ENCODE measurements at regions not wholly inside any gene's neighbourhood (a gene's known extent, or its start where the extent isn't known, plus 50 kb on each side); places are given as distances from the start of the nearest gene placed in this dataset.

DNA sequence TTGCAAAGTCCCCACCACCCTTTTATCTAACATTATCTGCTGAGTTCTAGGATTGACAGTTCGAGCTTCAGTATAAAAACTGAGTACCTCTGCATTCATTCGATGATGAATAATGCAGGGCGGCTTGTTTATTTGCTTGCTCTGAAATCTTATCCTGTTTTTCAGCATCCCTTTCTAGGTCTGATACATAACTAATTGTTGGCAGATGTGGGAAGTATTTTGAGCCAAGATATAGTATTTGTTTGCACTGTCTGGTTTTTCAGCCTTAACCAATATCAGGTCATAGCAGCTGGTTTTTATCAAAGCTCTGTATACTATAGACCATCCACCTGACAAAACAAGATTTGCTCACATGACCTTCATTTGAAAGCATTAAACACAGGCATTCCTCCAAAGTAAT is 161.4 kb downstream of the TFEC start:
- TF ChIP-seq, protein P1, sequence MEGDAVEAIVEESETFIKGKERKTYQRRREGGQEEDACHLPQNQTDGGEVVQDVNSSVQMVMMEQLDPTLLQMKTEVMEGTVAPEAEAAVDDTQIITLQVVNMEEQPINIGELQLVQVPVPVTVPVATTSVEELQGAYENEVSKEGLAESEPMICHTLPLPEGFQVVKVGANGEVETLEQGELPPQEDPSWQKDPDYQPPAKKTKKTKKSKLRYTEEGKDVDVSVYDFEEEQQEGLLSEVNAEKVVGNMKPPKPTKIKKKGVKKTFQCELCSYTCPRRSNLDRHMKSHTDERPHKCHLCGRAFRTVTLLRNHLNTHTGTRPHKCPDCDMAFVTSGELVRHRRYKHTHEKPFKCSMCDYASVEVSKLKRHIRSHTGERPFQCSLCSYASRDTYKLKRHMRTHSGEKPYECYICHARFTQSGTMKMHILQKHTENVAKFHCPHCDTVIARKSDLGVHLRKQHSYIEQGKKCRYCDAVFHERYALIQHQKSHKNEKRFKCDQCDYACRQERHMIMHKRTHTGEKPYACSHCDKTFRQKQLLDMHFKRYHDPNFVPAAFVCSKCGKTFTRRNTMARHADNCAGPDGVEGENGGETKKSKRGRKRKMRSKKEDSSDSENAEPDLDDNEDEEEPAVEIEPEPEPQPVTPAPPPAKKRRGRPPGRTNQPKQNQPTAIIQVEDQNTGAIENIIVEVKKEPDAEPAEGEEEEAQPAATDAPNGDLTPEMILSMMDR (IDR thresholded peaks at IDR 0.05): no peak
- no peak for TF ChIP-seq POLR2A (IDR thresholded peaks at IDR 0.05)

All from heart left ventricle (tissue), 13 donors.